HG02852 (cell line): ENCODE measurements at regions not wholly inside any gene's neighbourhood (a gene's known extent, or its start where the extent isn't known, plus 50 kb on each side); places are given as distances from the start of the nearest gene placed in this dataset.
"Not testable (repeated sequence)": the region's sequence is repeated elsewhere in the genome, so short reads cannot be mapped to it uniquely, and the experiment has no call there.

ENCODE experiments used
- ATAC-seq: cut with Tn5 transposase; IDR thresholded peaks from one replicate; pipeline ENCODE4 v1.9.1; 2021; ENCODE audit warnings: mild to moderate bottlenecking, moderate library complexity; ENCODE audit not compliant: unreplicated experiment

- no peak for ATAC-seq
Measured at GRCh38 chr6:151671195-151671594, 136.3 kb upstream of the ESR1 start.

DNA sequence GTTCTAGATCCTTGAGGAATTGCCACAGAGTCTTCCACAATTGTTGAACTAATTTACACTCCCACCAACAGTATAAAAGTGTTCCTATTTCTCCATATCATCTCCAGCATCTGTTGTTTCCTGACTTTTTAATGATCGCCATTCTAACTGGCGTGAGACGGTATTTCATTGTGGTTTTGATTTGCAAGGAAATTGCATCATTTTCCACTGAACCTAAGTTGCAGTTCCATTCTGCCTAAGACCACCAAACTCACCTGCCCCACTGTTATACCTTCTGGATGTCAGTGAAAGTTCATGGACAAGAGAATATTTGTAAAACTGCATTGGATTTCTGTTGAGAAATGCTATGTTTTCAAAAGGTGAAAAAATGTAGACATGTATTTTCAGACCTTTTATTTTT is 132.9 kb upstream of the ESR1 start:
- no peak for ATAC-seq

DNA sequence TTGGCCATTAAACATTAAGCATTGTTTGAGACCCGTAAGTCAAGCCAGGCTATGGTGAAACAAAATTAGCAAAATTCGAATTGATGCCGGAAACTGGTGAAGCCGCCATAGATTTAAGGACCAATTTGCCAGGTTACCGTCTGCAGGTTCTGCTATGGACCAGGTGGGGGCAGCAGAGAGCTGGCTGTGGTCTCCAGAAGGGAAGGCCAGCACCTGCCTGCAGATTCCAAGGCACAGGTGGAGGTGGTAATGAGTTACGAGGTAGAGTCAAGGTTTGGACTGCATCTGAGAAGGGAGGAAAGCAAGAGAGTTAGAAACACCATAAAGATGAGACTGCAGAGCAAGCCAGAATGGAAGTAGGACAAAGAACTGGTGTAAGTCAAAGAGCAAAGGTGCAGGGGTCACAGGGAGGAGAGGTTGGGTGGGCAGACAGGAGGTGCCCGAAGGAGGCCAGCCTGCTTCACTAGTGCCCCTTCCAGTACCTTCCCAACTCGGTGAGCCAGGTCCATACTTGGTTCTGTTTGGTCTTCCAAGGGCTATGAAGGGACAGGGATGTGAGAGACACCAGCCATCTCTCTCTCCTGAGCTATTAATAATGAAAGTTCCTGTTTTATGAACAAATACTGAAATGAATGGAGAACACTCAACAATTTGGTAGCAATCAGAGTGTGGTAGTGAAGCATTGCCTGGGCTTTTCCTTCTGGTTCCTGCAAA is 131.6 kb upstream of the ESR1 start:
- ATAC-seq: peak; percentile 87

DNA sequence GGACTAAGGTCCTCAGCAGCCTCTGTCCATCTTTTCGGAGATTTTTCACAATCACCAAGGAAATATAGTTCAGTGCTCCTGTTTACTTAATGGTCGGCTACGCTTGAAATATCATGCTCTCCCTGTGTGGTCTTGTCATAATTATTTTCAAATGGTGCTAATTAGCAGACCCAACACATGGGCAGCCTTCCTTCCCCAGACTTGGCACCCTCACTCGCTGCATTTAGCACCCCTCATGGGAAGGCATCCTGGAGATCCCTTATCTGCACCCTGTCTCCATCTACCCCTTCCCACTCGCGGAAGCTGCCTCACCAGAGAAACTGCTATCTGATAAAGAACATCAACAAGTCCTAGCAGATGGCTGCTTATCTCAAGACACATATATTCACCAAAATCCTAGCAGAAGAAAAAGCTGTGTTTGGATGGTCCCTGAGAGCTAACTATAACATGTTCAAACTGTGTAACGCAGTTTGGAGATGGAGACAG is 131.0 kb upstream of the ESR1 start:
- no peak for ATAC-seq

DNA sequence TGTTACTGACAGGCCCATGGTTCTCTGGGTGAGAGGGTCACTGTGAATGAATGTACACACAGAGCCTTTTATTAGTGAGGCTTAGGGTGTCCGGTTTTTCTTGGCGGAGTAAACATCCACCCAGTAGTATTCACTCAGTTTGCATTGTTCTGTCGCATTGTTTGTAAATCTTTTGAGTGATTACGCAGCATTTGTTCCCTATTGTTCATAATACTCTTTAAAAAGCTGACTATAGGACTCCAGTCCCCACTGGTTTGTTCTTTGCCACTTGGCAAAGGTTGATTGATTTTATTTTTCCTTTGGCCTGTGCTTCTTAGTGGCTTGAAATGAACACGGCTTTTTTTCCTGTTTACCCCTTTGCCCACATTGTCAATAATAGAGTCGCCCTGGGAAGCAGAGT is 130.1 kb upstream of the ESR1 start:
- ATAC-seq: no peak

DNA sequence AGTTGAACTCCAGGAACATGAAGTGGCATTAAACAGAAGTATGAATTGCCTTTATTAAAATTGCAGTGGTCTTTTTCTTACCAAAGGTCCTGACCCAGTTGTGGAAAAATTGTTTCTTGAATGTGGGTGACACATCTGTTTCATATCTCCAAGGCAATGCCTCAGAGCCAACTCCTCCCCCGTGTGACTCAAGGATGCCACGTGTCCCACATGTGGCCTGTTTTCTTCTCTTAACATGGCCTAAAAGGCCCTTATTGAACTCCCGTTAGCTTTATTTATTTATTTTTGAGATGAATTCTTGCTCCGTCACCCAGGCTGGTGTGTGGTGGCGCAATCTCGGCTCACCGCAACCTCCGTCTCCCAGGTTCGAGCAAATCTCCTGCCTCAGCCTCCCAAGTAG is 128.4 kb upstream of the ESR1 start:
- no peak for ATAC-seq

- no peak for ATAC-seq
Measured at GRCh38 chr6:151679941-151680340, 127.5 kb upstream of the ESR1 start.

GRCh38 chr6:151680846-151681432 is 126.5 kb upstream of the ESR1 start:
- no peak for ATAC-seq

DNA sequence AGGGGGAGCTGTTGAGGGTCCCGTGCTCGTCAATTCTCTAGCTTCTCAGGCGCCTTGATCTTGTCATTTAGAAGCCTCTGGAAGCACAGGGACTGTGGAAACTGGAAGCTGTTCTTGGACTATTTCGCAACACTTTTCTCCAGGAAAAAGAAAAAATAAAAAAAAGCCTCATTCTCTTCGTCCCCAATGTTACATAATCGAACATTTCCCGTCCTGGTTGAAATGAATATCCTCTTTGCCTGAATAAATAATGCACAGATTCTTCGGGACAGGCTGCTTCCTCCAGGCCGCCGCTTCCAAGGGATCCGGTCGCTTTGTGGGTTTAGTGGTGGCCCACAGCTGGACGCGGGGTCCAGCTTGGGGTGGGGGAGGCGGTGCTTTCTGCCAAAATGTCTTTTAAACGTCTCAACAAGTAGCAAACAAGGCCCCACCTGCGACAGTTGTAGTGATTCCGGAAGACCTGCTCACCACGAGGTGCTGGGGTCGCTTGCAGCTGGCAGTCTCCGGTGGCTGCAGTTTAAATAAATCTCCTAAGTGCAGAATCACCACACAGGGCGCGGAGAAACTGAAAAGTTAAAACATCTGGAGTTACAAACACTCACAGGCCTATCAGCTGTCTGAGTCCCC is 125.9 kb upstream of the ESR1 start:
- ATAC-seq: no peak

DNA sequence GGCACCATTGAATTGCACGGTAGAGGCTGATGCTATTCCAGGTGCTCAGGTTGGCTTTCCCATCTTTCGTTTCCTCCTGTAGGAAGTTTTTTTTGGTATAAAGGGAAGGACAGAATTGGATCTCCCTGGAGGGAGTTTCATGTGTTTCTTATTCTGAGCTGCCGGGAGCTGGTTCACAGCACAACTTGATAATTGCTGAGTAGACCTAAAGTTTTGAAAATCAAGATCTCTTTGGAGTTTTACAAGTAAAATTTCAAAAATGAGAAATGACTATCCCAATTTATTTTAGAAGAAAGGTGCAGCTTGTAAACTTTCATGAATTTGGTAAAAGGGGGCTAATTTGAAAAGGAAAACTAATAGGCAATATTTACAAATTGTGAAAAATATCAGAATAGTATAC is 125.2 kb upstream of the ESR1 start:
- ATAC-seq: no peak

DNA sequence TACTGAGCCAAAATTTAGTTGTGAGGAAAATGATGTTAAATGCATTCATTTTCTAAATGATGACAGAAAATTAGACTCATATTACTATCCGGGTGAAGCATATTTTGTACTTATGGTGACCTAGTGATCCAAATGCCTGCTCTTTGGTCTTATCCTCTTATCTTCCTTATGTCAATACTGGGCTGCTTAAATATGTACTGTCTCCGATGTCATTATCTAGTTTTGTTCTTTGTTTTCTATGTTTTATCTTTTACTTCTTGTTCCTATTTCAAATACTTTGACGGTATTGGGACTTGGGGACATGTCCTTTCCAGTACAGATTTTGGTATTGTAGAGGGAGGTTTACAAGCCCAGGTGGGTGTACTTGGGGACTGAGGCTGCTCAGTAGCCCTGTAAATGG is 124.6 kb upstream of the ESR1 start:
- ATAC-seq: no peak

DNA sequence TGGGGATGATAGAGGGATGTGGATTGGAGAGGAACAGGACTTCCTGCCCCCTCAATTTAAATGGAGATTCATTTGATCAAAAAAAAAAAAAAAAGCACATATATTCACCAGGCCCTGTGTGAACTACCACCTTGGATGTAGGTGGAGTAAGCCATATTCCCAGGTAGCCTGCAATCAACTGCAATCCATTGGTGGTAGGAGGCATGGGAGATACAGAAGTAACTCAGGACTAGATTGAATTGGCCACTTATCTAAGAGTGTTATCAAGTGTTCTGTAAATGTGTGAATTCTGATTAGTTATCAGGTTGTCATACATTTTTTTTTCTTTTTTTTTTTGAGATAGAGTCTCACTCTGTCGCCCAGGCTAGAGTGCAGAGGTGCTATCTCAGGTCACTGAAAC is 124.1 kb upstream of the ESR1 start:
- no peak for ATAC-seq

DNA sequence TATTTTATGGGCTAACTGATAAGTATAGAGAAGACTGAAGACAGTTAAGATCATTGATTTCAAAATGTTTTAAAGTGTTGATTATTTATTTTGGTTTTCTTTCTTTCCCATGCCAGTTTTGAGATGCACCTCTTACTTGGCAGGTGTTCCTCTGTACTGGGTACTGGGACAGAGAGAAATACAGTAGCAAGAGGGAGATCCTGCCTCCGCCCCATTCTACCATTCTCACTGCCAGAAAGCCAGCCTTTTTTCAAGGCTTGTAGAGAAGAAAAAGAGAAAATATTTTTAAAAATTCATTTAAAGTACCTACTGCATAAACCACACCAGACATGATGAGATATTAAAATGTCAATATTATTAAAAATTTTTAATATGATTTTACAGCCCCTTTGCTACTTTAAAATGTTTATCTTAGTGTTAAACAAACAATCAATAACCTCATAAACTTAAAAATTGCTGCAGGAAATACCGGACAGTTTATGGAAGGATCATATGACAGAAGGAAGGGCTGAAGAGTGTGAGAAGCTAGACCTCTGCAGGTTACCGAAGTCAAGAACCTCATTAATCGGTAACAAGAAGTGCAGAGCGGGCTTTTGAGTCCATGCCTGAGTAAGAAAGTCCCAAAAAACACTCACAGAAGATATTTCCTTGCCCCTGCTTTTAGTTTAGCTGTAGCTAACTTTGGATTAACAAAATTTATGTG is 117.8 kb upstream of the ESR1 start:
- ATAC-seq: no peak

GRCh38 chr6:151690303-151690702 is 117.2 kb upstream of the ESR1 start:
- no peak for ATAC-seq

GRCh38 chr6:151690768-151691562 is 116.5 kb upstream of the ESR1 start:
- peak; percentile 97 for ATAC-seq

DNA sequence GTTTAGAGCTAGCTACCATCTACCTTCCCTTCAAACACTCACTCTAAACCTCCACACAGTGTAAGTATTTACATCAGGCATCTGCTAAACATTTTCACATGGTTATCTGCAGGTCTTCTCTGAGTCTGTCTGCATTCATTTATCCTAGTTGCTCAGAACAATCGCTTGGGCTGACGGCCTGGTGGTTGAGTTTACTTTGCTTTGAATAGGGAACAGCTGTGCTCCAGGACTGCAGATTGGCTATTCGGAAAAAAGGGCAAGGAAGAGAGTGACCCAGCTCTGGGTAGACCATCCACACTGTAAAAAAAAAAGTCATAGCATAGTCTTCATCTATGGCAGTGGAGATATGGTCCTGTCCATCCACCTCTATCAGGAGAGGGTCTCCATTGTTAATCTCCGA is 115.3 kb upstream of the ESR1 start:
- no peak for ATAC-seq

DNA sequence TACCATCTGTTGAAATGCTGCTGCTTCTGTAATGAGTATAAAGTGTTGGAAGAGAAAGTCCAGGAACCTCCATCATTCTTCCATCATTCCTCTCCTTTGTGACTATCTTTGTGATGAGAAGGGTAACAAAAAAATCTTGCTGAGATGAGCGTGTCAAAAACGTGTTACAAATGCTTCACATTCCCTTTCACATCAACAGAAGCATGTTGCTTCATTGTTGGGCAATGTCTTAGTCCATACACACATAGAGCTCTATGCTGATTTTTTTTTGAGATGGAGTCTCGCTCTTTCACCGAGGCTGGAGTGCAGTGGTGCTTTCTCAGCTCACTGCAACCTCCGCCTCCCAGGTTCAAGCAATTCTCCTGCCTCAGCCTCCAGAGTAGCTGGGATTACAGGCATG is 114.1 kb upstream of the ESR1 start:
- ATAC-seq: no peak

DNA sequence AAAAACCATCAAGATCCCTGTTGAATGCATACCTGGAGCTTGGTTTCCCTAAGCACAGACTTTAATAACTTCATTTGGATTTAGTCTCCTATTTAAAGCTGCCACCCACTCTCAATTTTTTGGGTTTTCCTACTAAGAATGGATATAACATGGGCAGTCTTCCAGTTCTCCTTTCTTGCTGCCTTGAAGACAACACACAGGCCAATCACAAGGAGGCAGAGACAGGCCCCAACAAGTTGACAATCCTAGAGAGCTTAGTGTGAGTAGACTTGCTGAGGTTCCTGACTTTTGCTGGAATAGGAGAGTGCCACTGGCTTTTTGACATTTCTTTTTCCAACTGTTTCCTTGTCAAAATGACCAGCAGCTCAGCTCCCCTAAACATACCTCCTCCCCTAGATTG is 112.3 kb upstream of the ESR1 start:
- ATAC-seq: no peak

DNA sequence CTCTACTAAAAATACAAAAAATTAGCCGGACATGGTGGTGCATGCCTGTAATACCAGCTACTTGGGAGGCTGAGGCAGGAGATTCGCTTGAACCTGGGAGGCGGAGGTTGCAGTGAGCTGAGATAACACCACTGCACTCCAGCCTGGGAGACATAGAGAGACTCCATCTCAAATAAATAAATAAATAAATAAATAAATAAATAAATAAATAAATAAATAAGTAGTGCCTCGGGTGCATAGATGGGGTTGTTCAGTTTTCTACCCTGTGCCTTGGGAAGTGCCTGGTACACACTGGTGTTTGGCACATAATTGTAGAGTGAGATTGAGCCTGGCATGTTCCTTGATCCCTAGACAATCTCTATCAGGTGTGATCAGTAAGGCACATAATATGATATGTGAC is 111.2 kb upstream of the ESR1 start:
- not testable (repeated sequence) for ATAC-seq

- no peak for ATAC-seq
Measured at GRCh38 chr6:151698931-151699700, 108.4 kb upstream of the ESR1 start.
